ENCODE measurements at regions not wholly inside any gene's neighbourhood (a gene's known extent, or its start where the extent isn't known, plus 50 kb on each side); places are given as distances from the start of the nearest gene placed in this dataset.

GRCh38 chr1:5371270-5371669 lies 621.0 kb downstream of the NPHP4 start:
- TF ChIP-seq EZH2 (IDR thresholded peaks at IDR 0.05; ENCODE audit: borderline replicate concordance, insufficient read depth, low read depth, low read length, poor library complexity, severe bottlenecking) (no peak), CTCF (IDR thresholded peaks at IDR 0.05) (no peak)
- H3K36me3 ChIP-seq (replicated peaks in 1 of 2; ENCODE audit: control extremely low read depth in 1 of 2, control insufficient read depth in 1 of 2, extremely low read depth in 1 of 2, insufficient read depth in 2 of 2, low read length in 1 of 2): no peaks in the 10 kb centered on the region
- Mint-ChIP-seq H3K4me3 (no peak overlapping the region), H3K27ac (no peak overlapping the region), H3K4me1 (no peaks in the 10 kb centered on the region), H3K27me3 (no peaks in the 10 kb centered on the region), H3K9me3 (ENCODE audit: insufficient read depth) (peaks cover 4% of the 10 kb centered on the region)
- ChIA-PET CTCF (no interaction called here), POLR2A (no interaction called here)
- ATAC-seq (ENCODE audit: low read depth) (no peak), DNase-seq (no peak)
- H3K9ac ChIP-seq (ENCODE audit: low read length): no peak overlapping the region
- no peaks in the 10 kb centered on the region for H4K20me1 ChIP-seq (ENCODE audit: control insufficient read depth, insufficient read depth, low read length, poor library complexity, severe bottlenecking)
- WGBS (ENCODE audit: insufficient coverage): 91% methylated on average over 7 of the region's 7 CpGs
- peaks cover 0 to 16% (median 5%) of the 10 kb centered on the region in 3 donors for H3K9me3 ChIP-seq (ENCODE audit: control extremely low read depth in 1 of 3, control insufficient read depth in 2 of 3, insufficient read depth in 1 of 3, low read length in 2 of 3)
- no peaks in the 10 kb centered on the region for H3K4me1 ChIP-seq (ENCODE audit: control insufficient read depth in 2 of 2, insufficient read depth in 2 of 2, low read length in 2 of 2)
- H3K4me3 ChIP-seq (ENCODE audit: control extremely low read depth in 1 of 5, extremely low read depth in 1 of 5, insufficient read depth in 1 of 5, low read depth in 2 of 5, low read length in 4 of 5): no peak overlapping the region
- intact Hi-C loops (cut with micrococcal nuclease): no loop called here
- H3K79me2 ChIP-seq (ENCODE audit: control insufficient read depth, insufficient read depth, low read length): no peaks in the 10 kb centered on the region
- H3K27me3 ChIP-seq (replicated peaks in 1 of 4; ENCODE audit: control extremely low read depth in 1 of 4, control insufficient read depth in 3 of 4, insufficient read depth in 4 of 4, low read length in 3 of 4): no peaks in the 10 kb centered on the region
- H3K27ac ChIP-seq (ENCODE audit: low read length in 2 of 2): no peak overlapping the region
- no peak overlapping the region for H3K4me2 ChIP-seq (replicated peaks; ENCODE audit: low read depth, low read length, poor library complexity, severe bottlenecking)
- no peak overlapping the region for H2AFZ ChIP-seq (ENCODE audit: insufficient read depth, low read depth, low read length, poor library complexity, severe bottlenecking)

- peaks cover 0 to 16% (median 5%) of the 10 kb centered on the region in 3 donors for H3K9me3 ChIP-seq (ENCODE audit: control extremely low read depth in 1 of 3, control insufficient read depth in 2 of 3, insufficient read depth in 1 of 3, low read length in 2 of 3)
- intact Hi-C loops (cut with micrococcal nuclease): no loop called here
- ChIA-PET POLR2A (no interaction called here), CTCF (no interaction called here)
- H3K4me1 ChIP-seq (ENCODE audit: control insufficient read depth in 2 of 2, insufficient read depth in 2 of 2, low read length in 2 of 2): no peaks in the 10 kb centered on the region
- Mint-ChIP-seq H3K4me3 (no peak overlapping the region), H3K27ac (no peak overlapping the region), H3K9me3 (ENCODE audit: insufficient read depth) (peaks cover 4% of the 10 kb centered on the region), H3K27me3 (no peaks in the 10 kb centered on the region), H3K4me1 (no peaks in the 10 kb centered on the region)
- H3K27me3 ChIP-seq (replicated peaks in 1 of 4; ENCODE audit: control extremely low read depth in 1 of 4, control insufficient read depth in 3 of 4, insufficient read depth in 4 of 4, low read length in 3 of 4): no peaks in the 10 kb centered on the region
- no peaks in the 10 kb centered on the region for H3K79me2 ChIP-seq (ENCODE audit: control insufficient read depth, insufficient read depth, low read length)
- ATAC-seq (ENCODE audit: low read depth) (no peak), DNase-seq (no peak)
- no peak overlapping the region for H3K9ac ChIP-seq (ENCODE audit: low read length)
- H3K36me3 ChIP-seq (replicated peaks in 1 of 2; ENCODE audit: control extremely low read depth in 1 of 2, control insufficient read depth in 1 of 2, extremely low read depth in 1 of 2, insufficient read depth in 2 of 2, low read length in 1 of 2): no peaks in the 10 kb centered on the region
- no peak overlapping the region for H3K4me2 ChIP-seq (replicated peaks; ENCODE audit: low read depth, low read length, poor library complexity, severe bottlenecking)
- H2AFZ ChIP-seq (ENCODE audit: insufficient read depth, low read depth, low read length, poor library complexity, severe bottlenecking): no peak overlapping the region
- H3K27ac ChIP-seq (ENCODE audit: low read length in 2 of 2): no peak overlapping the region
- no peak overlapping the region for H3K4me3 ChIP-seq (ENCODE audit: control extremely low read depth in 1 of 5, extremely low read depth in 1 of 5, insufficient read depth in 1 of 5, low read depth in 2 of 5, low read length in 4 of 5)
- TF ChIP-seq EZH2 (IDR thresholded peaks at IDR 0.05; ENCODE audit: borderline replicate concordance, insufficient read depth, low read depth, low read length, poor library complexity, severe bottlenecking) (no peak), CTCF (IDR thresholded peaks at IDR 0.05) (no peak)
- no peaks in the 10 kb centered on the region for H4K20me1 ChIP-seq (ENCODE audit: control insufficient read depth, insufficient read depth, low read length, poor library complexity, severe bottlenecking)
- 71% methylated on average over 2 of the region's 3 CpGs for WGBS (ENCODE audit: insufficient coverage)
Measured at GRCh38 chr1:5370311-5370710, 621.9 kb downstream of the NPHP4 start.
